ENCODE measurements at regions not wholly inside any gene's neighbourhood (a gene's known extent, or its start where the extent isn't known, plus 50 kb on each side); places are given as distances from the start of the nearest gene placed in this dataset.

DNA sequence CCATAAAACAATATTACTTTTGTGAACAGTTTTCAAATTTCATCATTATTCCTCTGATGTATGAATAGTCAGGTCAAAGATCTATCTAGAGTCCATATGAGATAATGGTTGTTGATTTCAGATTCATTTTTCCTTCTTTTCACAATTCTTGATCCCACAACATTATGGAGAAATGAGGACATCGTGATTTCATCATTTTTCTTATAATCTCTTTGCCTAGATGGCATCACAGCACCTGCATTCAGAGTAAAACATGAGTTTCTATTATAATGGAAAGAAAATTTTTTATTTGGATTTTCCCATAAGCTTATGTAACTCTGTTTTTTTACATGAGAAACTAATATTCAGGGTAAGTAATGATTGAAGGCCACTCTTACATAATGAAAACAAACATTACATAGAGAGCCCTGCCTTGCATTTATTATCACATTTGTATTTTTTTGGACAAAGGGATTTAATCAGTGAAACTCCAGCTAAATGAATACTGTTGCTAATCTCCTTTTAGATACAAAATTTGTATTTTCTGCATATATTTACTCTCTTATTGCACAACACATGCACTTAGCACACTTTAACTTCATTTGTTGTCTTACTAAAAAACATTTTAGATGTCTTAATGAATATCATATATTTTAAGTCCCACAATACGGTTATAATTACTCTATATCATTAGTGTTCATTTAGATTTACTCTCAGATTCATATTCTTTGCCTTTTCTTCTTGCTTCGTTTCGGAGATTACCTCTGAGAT, 188.4 kb upstream of the KYNU start:
- DNase-seq (no peak), ATAC-seq (no peak)
- Histone ChIP-seq H3K36me3 (no peaks in the 10 kb centered on the region), H3K27ac (no peak overlapping the region), H3K27me3 (no peaks in the 10 kb centered on the region), H3K4me1 (no peaks in the 10 kb centered on the region), H3K9me3 (no peaks in the 10 kb centered on the region), H3K4me3 (no peak overlapping the region)
- intact Hi-C loops (cut with DNase I; ENCODE audit: low total_unique reads), result no loop called here
- no peak for TF ChIP-seq POLR2A (IDR thresholded peaks at IDR 0.05)
- TF ChIP-seq, protein P1, sequence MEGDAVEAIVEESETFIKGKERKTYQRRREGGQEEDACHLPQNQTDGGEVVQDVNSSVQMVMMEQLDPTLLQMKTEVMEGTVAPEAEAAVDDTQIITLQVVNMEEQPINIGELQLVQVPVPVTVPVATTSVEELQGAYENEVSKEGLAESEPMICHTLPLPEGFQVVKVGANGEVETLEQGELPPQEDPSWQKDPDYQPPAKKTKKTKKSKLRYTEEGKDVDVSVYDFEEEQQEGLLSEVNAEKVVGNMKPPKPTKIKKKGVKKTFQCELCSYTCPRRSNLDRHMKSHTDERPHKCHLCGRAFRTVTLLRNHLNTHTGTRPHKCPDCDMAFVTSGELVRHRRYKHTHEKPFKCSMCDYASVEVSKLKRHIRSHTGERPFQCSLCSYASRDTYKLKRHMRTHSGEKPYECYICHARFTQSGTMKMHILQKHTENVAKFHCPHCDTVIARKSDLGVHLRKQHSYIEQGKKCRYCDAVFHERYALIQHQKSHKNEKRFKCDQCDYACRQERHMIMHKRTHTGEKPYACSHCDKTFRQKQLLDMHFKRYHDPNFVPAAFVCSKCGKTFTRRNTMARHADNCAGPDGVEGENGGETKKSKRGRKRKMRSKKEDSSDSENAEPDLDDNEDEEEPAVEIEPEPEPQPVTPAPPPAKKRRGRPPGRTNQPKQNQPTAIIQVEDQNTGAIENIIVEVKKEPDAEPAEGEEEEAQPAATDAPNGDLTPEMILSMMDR (IDR thresholded peaks at IDR 0.05 in 4 of 5, conservative IDR thresholded peaks at IDR 0.05 in 1 of 5), result no peak
- in situ Hi-C loops (cut with MboI; ENCODE audit: low sequenced_read_pairs in 4 of 4), result loop anchor here in 1 of 4 donors (25.0 kb wide), 1 partner anchor 298 kb away; no protein-coding TSS in a partner anchor

DNA sequence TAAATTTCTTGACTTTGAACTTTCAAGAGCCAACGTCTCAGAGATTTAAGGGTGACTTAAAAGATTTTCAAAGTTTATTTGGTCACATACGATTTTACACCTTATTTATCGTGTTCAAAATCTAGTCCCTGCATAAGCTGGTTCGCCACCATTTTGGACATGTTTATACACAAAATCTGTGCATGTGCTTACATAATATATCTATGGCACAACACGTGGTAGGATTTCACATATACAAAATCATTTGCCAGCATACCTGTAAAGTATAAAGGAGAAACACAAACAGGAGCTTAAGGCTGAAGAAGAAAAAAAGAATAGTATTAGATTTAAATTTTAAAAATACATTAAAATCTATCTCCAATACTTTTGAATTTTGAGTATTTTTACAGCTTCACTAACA, 190.0 kb upstream of the KYNU start:
- H3K4me3 ChIP-seq, result no peak overlapping the region
- in situ Hi-C loops (cut with MboI; ENCODE audit: low sequenced_read_pairs in 4 of 4), result loop anchor here in 1 of 4 donors (25.0 kb wide), 1 partner anchor 300 kb away; no protein-coding TSS in a partner anchor
- H3K27ac ChIP-seq, result no peak overlapping the region
- TF ChIP-seq, protein P1 (IDR thresholded peaks at IDR 0.05 in 4 of 5, conservative IDR thresholded peaks at IDR 0.05 in 1 of 5), result no peak
- no peak for TF ChIP-seq POLR2A (IDR thresholded peaks at IDR 0.05)
- intact Hi-C loops (cut with DNase I; ENCODE audit: low total_unique reads), result no loop called here
- H3K4me1 ChIP-seq, result no peaks in the 10 kb centered on the region
- H3K36me3 ChIP-seq, result no peaks in the 10 kb centered on the region
- ATAC-seq, result no peak
- no peaks in the 10 kb centered on the region for H3K9me3 ChIP-seq
- no peak for DNase-seq
- no peaks in the 10 kb centered on the region for H3K27me3 ChIP-seq

DNA sequence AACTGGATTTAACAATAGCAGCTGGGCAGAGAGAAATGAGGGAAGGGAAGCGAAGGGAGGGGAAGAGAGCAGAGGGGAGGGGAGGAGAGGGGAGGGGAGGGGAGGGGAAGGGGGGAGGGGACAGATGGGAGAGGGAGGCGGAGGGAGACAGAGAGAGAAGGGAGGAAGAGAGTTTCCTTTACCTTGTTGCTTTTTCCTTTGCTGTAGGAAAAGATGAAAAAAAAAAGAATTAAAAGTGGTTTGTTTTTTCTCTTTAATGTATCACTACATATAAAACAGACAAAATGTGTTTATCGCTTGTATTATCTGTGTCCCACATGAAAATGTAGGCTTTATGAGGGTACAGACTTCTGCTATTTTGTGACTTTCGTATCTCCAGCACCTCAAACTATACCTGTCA, 190.4 kb upstream of the KYNU start:
- ATAC-seq, result no peak
- in situ Hi-C loops (cut with MboI; ENCODE audit: low sequenced_read_pairs in 4 of 4), result loop anchor here in 1 of 4 donors (25.0 kb wide), 1 partner anchor 300 kb away; no protein-coding TSS in a partner anchor
- Histone ChIP-seq H3K4me3 (no peak overlapping the region), H3K27ac (no peak overlapping the region), H3K36me3 (no peaks in the 10 kb centered on the region), H3K27me3 (no peaks in the 10 kb centered on the region), H3K4me1 (no peaks in the 10 kb centered on the region), H3K9me3 (no peaks in the 10 kb centered on the region)
- TF ChIP-seq, protein P1 (IDR thresholded peaks at IDR 0.05 in 4 of 5, conservative IDR thresholded peaks at IDR 0.05 in 1 of 5), result no peak
- TF ChIP-seq POLR2A (IDR thresholded peaks at IDR 0.05), result no peak
- no peak for DNase-seq
- intact Hi-C loops (cut with DNase I; ENCODE audit: low total_unique reads), result no loop called here

DNA sequence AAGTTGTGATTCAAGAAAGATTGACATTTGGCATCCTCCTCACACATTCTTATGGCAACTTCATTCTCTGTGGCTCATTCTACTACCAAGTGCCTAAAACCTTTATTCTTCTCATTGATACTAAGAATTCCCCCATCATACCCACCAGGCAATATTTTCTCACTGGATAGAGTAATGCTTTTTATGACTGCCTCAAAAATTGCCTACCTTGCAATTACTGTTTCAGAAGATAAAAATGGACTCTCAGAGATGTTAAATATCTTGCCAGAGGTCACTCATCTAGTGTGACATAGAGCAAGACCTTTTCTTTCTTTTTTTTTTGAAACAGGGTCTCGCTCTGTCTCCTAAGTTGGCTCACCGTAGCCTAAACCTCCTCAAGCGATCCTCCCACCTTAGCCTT, 192.8 kb upstream of the KYNU start:
- Histone ChIP-seq H3K36me3 (no peaks in the 10 kb centered on the region), H3K4me1 (no peaks in the 10 kb centered on the region), H3K27me3 (no peaks in the 10 kb centered on the region), H3K4me3 (no peak overlapping the region), H3K27ac (no peak overlapping the region), H3K9me3 (no peaks in the 10 kb centered on the region)
- DNase-seq (no peak), ATAC-seq (no peak)
- TF ChIP-seq, protein P1 (IDR thresholded peaks at IDR 0.05 in 4 of 5, conservative IDR thresholded peaks at IDR 0.05 in 1 of 5), result no peak
- no peak for TF ChIP-seq POLR2A (IDR thresholded peaks at IDR 0.05)
- in situ Hi-C loops (cut with MboI; ENCODE audit: low sequenced_read_pairs in 4 of 4) (loop anchor here in 1 of 4 donors (25.0 kb wide), 1 partner anchor 303 kb away; no protein-coding TSS in a partner anchor), intact Hi-C loops (cut with DNase I; ENCODE audit: low total_unique reads) (no loop called here)

Data from gastrocnemius medialis (tissue), 4 donors.